Omental fat pad (tissue), 3 donors: ENCODE measurements at regions not wholly inside any gene's neighbourhood (a gene's known extent, or its start where the extent isn't known, plus 50 kb on each side); places are given as distances from the start of the nearest gene placed in this dataset.

ENCODE experiments used
- ATAC-seq: fragments of 150-250 bp; one replicate; pipeline ENCODE4 v1.9.1; 2016; ENCODE audit warnings: mild to moderate bottlenecking, moderate library complexity; ENCODE audit not compliant: low FRiP score
- DNase-seq: peaks from one replicate; pipeline ENCODE4 v3.0.0-alpha.2; 2019; ENCODE audit warnings: low spot score
- TF ChIP-seq, protein P1 (sequence below), 3 donors: fragments of 450-650 bp; IDR thresholded peaks; one replicate each; pipeline ENCODE4 v1.5.1; 2016 to 2017; ENCODE audit warnings: antibody characterized with exemption in 3 of 3, mild to moderate bottlenecking in 3 of 3, moderate library complexity in 2 of 3

DNA sequence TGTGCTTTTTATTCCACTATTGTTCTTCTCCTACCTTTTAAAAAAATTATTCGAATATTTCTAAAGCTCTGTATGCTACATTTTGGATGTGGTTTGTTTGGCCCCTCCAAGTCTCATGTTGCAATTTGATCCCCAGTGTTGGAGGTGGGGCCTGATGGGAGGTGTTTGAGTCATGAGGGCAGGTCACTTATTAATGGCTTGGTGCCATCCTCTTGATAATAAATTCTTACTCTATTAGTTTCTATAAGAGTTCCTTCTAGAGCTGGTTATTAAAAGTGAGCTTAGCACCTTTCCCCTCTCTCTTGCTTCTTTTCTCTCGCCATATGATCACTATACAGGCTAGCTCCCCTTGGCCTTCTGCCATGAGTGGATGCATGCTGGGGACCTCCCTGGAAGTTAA, 445.6 kb upstream of the PDE3A start:
- ATAC-seq (no peak), DNase-seq (no peak)
- TF ChIP-seq, protein P1, sequence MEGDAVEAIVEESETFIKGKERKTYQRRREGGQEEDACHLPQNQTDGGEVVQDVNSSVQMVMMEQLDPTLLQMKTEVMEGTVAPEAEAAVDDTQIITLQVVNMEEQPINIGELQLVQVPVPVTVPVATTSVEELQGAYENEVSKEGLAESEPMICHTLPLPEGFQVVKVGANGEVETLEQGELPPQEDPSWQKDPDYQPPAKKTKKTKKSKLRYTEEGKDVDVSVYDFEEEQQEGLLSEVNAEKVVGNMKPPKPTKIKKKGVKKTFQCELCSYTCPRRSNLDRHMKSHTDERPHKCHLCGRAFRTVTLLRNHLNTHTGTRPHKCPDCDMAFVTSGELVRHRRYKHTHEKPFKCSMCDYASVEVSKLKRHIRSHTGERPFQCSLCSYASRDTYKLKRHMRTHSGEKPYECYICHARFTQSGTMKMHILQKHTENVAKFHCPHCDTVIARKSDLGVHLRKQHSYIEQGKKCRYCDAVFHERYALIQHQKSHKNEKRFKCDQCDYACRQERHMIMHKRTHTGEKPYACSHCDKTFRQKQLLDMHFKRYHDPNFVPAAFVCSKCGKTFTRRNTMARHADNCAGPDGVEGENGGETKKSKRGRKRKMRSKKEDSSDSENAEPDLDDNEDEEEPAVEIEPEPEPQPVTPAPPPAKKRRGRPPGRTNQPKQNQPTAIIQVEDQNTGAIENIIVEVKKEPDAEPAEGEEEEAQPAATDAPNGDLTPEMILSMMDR (IDR thresholded peaks at IDR 0.05) = no peak

DNA sequence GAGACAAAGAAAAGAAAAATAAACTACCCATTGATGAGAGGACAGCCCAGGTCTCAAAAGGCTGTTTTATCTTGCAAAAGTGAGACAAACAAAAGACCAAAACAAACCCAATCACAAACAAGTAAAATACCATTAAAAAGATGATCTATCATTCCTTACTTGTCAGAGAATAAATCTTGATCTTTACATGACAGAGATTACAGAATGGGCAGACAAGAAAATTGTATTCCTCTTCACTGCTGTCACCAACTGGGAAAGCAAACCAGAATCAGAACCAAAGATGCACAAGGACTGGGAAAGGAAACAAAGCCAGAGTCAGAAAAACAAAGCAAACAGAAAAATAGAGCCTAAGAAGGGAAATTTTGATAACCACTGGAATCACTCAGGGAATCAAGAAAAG, 444.0 kb upstream of the PDE3A start:
- DNase-seq (no peak), ATAC-seq (no peak)
- TF ChIP-seq, protein P1 (IDR thresholded peaks at IDR 0.05) = no peak

DNA sequence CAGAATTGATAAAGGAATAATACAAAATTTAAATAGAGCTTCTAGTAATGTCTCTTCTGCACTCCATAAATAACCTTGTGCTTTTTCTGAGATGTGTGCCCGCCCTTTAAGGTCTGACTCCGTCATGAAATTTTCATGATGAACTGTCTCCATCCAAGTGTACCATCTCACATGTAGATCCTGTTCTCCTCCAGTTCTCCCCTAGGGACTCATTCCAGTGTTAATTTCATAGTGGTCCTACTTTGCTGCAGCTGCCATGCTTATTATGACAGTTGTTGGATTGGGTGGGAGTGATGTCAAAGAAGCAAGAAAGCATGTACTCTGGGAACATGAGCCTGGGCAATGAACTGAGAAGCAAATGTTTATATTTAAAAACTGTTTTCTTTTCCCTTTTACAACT, 442.5 kb upstream of the PDE3A start:
- no peak for ATAC-seq
- TF ChIP-seq, protein P1 (IDR thresholded peaks at IDR 0.05) = no peak

DNA sequence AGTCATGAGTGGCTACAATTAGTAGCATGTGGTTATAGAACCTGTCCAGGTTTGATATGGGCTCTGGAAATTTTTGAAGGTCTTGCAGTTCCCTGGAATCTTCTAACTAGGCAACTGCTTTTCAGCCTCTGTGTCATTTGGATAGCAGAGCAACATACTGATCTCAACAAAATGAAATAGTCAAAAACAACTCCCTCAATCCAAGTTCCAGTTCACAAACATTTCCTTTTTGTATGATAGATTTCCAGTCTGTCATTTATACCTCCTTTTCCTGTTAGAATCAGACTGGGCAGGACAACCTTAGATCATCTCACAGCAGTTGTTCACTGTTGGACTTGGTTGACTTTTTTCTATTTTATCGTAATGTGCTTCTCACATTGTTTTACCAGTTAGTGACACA, 442.1 kb upstream of the PDE3A start:
- ATAC-seq = no peak
- TF ChIP-seq, protein P1 (IDR thresholded peaks at IDR 0.05) = no peak
- no peak for DNase-seq

More for the DNA sequence above, 442.5 kb upstream of the PDE3A start:
- no peak for DNase-seq

DNA sequence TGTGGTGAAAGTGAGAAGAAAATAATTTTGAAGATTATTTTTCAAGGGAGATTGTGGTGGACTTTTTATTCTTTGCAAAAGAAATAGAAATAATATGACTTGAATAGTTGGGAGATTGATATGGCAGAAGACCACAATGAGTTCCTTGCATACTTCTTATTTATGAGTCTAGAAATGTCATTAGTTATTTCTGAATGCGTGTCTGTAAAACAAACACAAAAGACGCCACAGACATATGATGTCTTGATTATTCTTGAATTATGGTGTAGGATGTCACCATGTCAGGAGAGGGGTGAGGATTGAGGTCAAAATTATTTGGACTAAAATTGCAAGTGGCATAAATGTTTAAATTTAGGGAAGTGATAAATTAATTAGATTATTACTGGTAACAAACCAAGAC, 440.7 kb upstream of the PDE3A start:
- no peak for ATAC-seq
- TF ChIP-seq, protein P1 (IDR thresholded peaks at IDR 0.05) = no peak
- no peak for DNase-seq

DNA sequence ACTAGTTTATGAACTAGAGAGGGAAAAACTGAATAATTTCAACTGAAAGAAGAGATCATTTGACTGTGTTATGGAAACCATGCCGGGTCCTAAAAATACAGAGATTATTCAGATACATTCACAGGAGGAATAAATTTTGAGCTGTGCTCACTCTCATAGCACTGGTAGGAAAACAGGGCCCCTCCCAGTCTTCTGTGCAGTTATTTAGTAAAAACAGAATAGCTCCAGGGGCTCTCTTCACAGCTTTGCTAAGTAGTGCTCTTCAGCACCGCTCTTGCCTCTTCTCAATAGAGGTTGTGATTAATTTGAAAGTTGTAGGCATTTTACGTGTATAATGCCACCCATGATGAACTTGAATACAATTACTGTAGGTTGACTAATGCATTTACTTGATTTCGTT, 435.9 kb upstream of the PDE3A start:
- ATAC-seq = no peak
- TF ChIP-seq, protein P1 (IDR thresholded peaks at IDR 0.05) = no peak

DNA sequence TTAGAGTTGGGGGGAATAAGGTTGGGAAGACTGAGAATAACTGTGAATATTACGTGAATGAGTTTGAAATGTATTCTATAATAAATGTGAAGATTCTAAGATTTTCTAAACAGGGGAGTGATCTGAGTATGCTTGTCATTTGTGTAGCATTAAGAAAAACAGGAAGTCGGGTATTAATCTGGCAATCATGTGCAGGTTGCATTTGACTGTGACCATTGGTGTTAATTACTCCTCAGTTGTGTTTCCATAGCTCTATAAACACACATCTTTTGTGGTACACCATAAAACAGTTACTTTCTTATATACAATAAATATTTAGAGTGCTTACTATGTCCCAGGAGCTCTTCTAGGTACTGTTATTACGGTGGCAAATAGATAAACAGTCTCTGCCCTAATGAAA, 434.4 kb upstream of the PDE3A start:
- DNase-seq (no peak), ATAC-seq (no peak)
- TF ChIP-seq, protein P1 (IDR thresholded peaks at IDR 0.05) = no peak

More for the DNA sequence above, 435.9 kb upstream of the PDE3A start:
- no peak for DNase-seq
